B cell (primary cell): ENCODE measurements at regions not wholly inside any gene's neighbourhood (a gene's known extent, or its start where the extent isn't known, plus 50 kb on each side); places are given as distances from the start of the nearest gene placed in this dataset.

Experiments
- ATAC-seq: fragments of 200-7000 bp; cut with Tn5 transposase; one replicate; pipeline ENCODE4 v1.10.0; 2021; ENCODE audit warnings: low read depth, mild to moderate bottlenecking, moderate number of reproducible peaks, moderate library complexity
- CTCF ChIA-PET: fragments of 350-600 bp; sonication (Branson Sonifier 250); formaldehyde crosslinking; loops from one replicate; lab custom pipeline; 2021; ENCODE audit warnings: antibody characterized with exemption, inconsistent platforms; lab: Charles Lee
- POLR2A ChIA-PET: fragments of 350-600 bp; sonication (Branson Sonifier 250); formaldehyde crosslinking; loops from one replicate; lab custom pipeline; 2021; ENCODE audit warnings: antibody characterized with exemption; lab: Charles Lee
- DNase-seq: peaks from one replicate; pipeline ENCODE4 v3.0.0; 2013
- H2AFZ ChIP-seq: 2 replicates; pipeline ENCODE4 v1.6.1; 2012; ENCODE audit warnings: mild to moderate bottlenecking, low read depth, low read length; ENCODE audit not compliant: insufficient read depth, poor library complexity, severe bottlenecking
- H3K27ac ChIP-seq, 2 donors: 1 replicate in 1 of 2; 2 replicates in 1 of 2; pipeline ENCODE4 v1.5.1; 2012 to 2013; ENCODE audit warnings: low read length in 2 of 2, mild to moderate bottlenecking in 2 of 2, moderate library complexity in 1 of 2
- H3K27me3 ChIP-seq, 4 experiments: fragments of 200-600 bp in 1 of 4; sonication (generic) in 1 of 4; replicated peaks in 1 of 4; 1 replicate in 2 of 4; 2 replicates in 2 of 4; pipeline versions ENCODE4 v1.6.1 to v1.7.0; 2013 to 2016; ENCODE audit warnings: low read length in 3 of 4, mild to moderate bottlenecking in 2 of 4, mixed read lengths in 1 of 4, moderate library complexity in 1 of 4; ENCODE audit not compliant: insufficient read depth in 4 of 4, control insufficient read depth in 3 of 4; ENCODE audit errors: control extremely low read depth in 1 of 4
- H3K36me3 ChIP-seq, 2 experiments: replicated peaks in 1 of 2; 1 replicate in 1 of 2; 2 replicates in 1 of 2; pipeline versions ENCODE4 v1.6.1 to v1.7.1; 2013; ENCODE audit warnings: low read length in 1 of 2; ENCODE audit not compliant: insufficient read depth in 2 of 2, control insufficient read depth in 1 of 2; ENCODE audit errors: control extremely low read depth in 1 of 2, extremely low read depth in 1 of 2
- H3K4me1 ChIP-seq, 2 donors: fragments of 200-600 bp in 1 of 2; sonication (generic) in 1 of 2; 1 replicate in 1 of 2; 2 replicates in 1 of 2; pipeline versions ENCODE4 v1.5.1 to v1.6.1; 2013 to 2017; ENCODE audit warnings: low read length in 2 of 2; ENCODE audit not compliant: control insufficient read depth in 2 of 2, insufficient read depth in 2 of 2
- H3K4me2 ChIP-seq: replicated peaks from 2 replicates; pipeline ENCODE3; 2012; ENCODE audit warnings: mild to moderate bottlenecking, low read depth, low read length; ENCODE audit not compliant: poor library complexity, severe bottlenecking
- H3K4me3 ChIP-seq, 5 experiments: fragments of 200-600 bp in 1 of 5; sonication (generic) in 1 of 5; 1 replicate in 3 of 5; 2 replicates in 2 of 5; pipeline versions ENCODE4 v1.5.1 to v1.7.0; 2011 to 2016; ENCODE audit warnings: low read length in 4 of 5, mild to moderate bottlenecking in 4 of 5, low read depth in 2 of 5, control low read depth in 1 of 5, moderate library complexity in 1 of 5; ENCODE audit not compliant: insufficient read depth in 1 of 5; ENCODE audit errors: control extremely low read depth in 1 of 5, extremely low read depth in 1 of 5
- H3K79me2 ChIP-seq: fragments of 200-600 bp; sonication (generic); one replicate; pipeline ENCODE4 v1.6.0; 2016; ENCODE audit warnings: low read length; ENCODE audit not compliant: control insufficient read depth, insufficient read depth
- H3K9ac ChIP-seq: fragments of 200-600 bp; sonication (generic); 2 replicates; pipeline ENCODE4 v1.6.1; 2017; ENCODE audit warnings: mild to moderate bottlenecking, low read length, moderate library complexity
- H3K9me3 ChIP-seq, 3 donors: one replicate each; pipeline versions ENCODE4 v1.6.1 to v1.7.1; 2013; ENCODE audit warnings: low read length in 2 of 3; ENCODE audit not compliant: control insufficient read depth in 2 of 3, insufficient read depth in 1 of 3; ENCODE audit errors: control extremely low read depth in 1 of 3
- H4K20me1 ChIP-seq: 2 replicates; pipeline ENCODE4 v1.6.0; 2012; ENCODE audit warnings: mild to moderate bottlenecking, low read length; ENCODE audit not compliant: insufficient read depth, control insufficient read depth, poor library complexity, severe bottlenecking
- H3K27ac Mint-ChIP-seq: one replicate; pipeline ENCODE4 v1.8.0; 2021; ENCODE audit warnings: mixed read lengths
- H3K27me3 Mint-ChIP-seq: one replicate; pipeline ENCODE4 v1.8.0; 2021; ENCODE audit warnings: mixed read lengths
- H3K4me1 Mint-ChIP-seq: one replicate; pipeline ENCODE4 v1.8.0; 2021; ENCODE audit warnings: mixed read lengths
- H3K4me3 Mint-ChIP-seq: one replicate; pipeline ENCODE4 v1.8.0; 2021; ENCODE audit warnings: mixed read lengths
- H3K9me3 Mint-ChIP-seq: one replicate; pipeline ENCODE4 v1.8.0; 2022; ENCODE audit warnings: mixed read lengths; ENCODE audit not compliant: insufficient read depth
- EZH2 ChIP-seq: IDR thresholded peaks from 2 replicates; pipeline ENCODE4 v1.6.1; 2012; ENCODE audit warnings: borderline replicate concordance, low read depth, mild to moderate bottlenecking, moderate library complexity, low read length; ENCODE audit not compliant: insufficient read depth, poor library complexity, severe bottlenecking
- WGBS: methylation state at CpG from one replicate; pipeline ENCODE4 v1.1.5; 2013; ENCODE audit warnings: missing lambda C conversion rate; ENCODE audit not compliant: insufficient coverage; 5-methylcytosine and 5-hydroxymethylcytosine counted together
- intact Hi-C: fragments of 100-400 bp; cut with micrococcal nuclease; formaldehyde crosslinking; loops from one replicate; pipeline ENCODE4 v1.10.0; 2022
- TF ChIP-seq, protein P1 (sequence below): fragments of 200-600 bp; IDR thresholded peaks from one replicate; pipeline ENCODE4 v1.8.0; 2022; ENCODE audit warnings: antibody characterized with exemption, mild to moderate bottlenecking

GRCh38 chr3:105950881-105951600 is 82.2 kb upstream of the CBLB start:
- ATAC-seq (no peak), DNase-seq (no peak)
- H3K27me3 Mint-ChIP-seq, result no peaks in the 10 kb centered on the region
- Histone ChIP-seq H3K27ac (no peak overlapping the region), H3K4me1 (no peaks in the 10 kb centered on the region), H2AFZ (no peak overlapping the region), H3K79me2 (no peaks in the 10 kb centered on the region), H3K4me3 (no peak overlapping the region), H3K9ac (no peak overlapping the region), H3K4me2 (no peak overlapping the region), H4K20me1 (no peaks in the 10 kb centered on the region), H3K36me3 (no peaks in the 10 kb centered on the region), H3K9me3 (no peaks in the 10 kb centered on the region), H3K27me3 (no peaks in the 10 kb centered on the region)
- H3K27ac Mint-ChIP-seq, result no peak overlapping the region
- no peaks in the 10 kb centered on the region for H3K9me3 Mint-ChIP-seq
- peaks cover 5% of the 10 kb centered on the region for H3K4me1 Mint-ChIP-seq
- no peak overlapping the region for H3K4me3 Mint-ChIP-seq
- no CpG with 5 or more reads among the region's 2 CpGs for WGBS
- ChIA-PET CTCF (no interaction called here), POLR2A (no interaction called here)
- intact Hi-C loops, result no loop called here
- TF ChIP-seq, protein P1, sequence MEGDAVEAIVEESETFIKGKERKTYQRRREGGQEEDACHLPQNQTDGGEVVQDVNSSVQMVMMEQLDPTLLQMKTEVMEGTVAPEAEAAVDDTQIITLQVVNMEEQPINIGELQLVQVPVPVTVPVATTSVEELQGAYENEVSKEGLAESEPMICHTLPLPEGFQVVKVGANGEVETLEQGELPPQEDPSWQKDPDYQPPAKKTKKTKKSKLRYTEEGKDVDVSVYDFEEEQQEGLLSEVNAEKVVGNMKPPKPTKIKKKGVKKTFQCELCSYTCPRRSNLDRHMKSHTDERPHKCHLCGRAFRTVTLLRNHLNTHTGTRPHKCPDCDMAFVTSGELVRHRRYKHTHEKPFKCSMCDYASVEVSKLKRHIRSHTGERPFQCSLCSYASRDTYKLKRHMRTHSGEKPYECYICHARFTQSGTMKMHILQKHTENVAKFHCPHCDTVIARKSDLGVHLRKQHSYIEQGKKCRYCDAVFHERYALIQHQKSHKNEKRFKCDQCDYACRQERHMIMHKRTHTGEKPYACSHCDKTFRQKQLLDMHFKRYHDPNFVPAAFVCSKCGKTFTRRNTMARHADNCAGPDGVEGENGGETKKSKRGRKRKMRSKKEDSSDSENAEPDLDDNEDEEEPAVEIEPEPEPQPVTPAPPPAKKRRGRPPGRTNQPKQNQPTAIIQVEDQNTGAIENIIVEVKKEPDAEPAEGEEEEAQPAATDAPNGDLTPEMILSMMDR, result no peak

DNA sequence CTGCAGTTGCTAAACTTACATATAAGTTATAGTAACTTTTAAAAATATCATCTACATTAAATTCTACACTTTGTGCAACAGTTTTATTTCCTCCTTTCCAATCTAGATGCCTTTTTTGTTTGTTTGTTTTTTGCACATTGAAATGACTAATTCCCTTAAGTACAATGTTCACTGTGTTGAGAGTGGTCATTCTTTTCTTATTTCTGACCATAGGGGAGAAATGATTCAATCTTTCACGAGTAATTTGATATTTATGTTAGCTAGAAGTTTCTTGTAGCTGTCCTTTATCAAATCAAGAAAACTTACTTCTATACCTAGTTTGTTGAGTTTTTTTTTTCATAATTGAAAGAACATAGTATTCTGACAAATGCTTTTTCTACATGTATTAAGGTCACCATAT is 85.0 kb upstream of the CBLB start:
- H3K9me3 ChIP-seq, result no peaks in the 10 kb centered on the region
- no peaks in the 10 kb centered on the region for H3K36me3 ChIP-seq
- TF ChIP-seq, protein P1, result no peak
- no peak for TF ChIP-seq EZH2
- H3K27me3 ChIP-seq, result no peaks in the 10 kb centered on the region
- Mint-ChIP-seq H3K27me3 (no peaks in the 10 kb centered on the region), H3K4me1 (peaks cover 5% of the 10 kb centered on the region), H3K27ac (no peak overlapping the region), H3K9me3 (no peaks in the 10 kb centered on the region), H3K4me3 (no peak overlapping the region)
- no peak overlapping the region for H3K4me3 ChIP-seq
- no peaks in the 10 kb centered on the region for H3K4me1 ChIP-seq
- no CpG with 5 or more reads among the region's 1 CpG for WGBS
- H3K79me2 ChIP-seq, result no peaks in the 10 kb centered on the region
- intact Hi-C loops, result no loop called here
- POLR2A ChIA-PET, result no interaction called here
- CTCF ChIA-PET, result no interaction called here
- DNase-seq, result no peak
- no peak overlapping the region for H2AFZ ChIP-seq
- ATAC-seq, result no peak
- H3K9ac ChIP-seq, result no peak overlapping the region
- no peak overlapping the region for H3K4me2 ChIP-seq
- H4K20me1 ChIP-seq, result no peaks in the 10 kb centered on the region
- no peak overlapping the region for H3K27ac ChIP-seq
